C1 segment of cervical spinal cord (tissue), 14 donors: ENCODE measurements at regions not wholly inside any gene's neighbourhood (a gene's known extent, or its start where the extent isn't known, plus 50 kb on each side); places are given as distances from the start of the nearest gene placed in this dataset.
"Not testable (repeated sequence)": the region's sequence is repeated elsewhere in the genome, so short reads cannot be mapped to it uniquely, and the experiment has no call there.

Experiments used
- DNase-seq, 14 donors: peaks; one replicate each; lab custom pipeline; 2025; lab: John Stamatoyannopoulos, UW

DNA sequence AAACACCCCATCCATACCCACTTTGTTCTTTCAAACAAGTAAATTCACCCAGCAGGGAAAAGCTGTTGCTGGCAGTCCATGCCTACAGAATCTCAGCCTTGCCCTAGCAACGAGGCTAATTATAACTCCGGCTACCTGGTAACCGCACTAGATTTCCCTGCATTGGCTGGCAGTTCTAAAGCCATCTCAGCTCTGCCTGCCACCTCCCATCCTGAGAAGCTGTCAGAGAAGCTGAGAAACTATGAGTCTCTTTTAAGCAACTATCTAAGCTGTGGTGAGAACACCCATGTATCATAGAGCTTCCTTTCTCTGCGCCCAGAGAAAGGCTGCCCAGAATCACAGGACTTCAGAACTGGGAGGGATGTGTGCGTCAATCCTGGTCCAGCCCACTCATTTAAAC is 126.5 kb upstream of the NBPF9 start:
- DNase-seq: not testable (repeated sequence)

DNA sequence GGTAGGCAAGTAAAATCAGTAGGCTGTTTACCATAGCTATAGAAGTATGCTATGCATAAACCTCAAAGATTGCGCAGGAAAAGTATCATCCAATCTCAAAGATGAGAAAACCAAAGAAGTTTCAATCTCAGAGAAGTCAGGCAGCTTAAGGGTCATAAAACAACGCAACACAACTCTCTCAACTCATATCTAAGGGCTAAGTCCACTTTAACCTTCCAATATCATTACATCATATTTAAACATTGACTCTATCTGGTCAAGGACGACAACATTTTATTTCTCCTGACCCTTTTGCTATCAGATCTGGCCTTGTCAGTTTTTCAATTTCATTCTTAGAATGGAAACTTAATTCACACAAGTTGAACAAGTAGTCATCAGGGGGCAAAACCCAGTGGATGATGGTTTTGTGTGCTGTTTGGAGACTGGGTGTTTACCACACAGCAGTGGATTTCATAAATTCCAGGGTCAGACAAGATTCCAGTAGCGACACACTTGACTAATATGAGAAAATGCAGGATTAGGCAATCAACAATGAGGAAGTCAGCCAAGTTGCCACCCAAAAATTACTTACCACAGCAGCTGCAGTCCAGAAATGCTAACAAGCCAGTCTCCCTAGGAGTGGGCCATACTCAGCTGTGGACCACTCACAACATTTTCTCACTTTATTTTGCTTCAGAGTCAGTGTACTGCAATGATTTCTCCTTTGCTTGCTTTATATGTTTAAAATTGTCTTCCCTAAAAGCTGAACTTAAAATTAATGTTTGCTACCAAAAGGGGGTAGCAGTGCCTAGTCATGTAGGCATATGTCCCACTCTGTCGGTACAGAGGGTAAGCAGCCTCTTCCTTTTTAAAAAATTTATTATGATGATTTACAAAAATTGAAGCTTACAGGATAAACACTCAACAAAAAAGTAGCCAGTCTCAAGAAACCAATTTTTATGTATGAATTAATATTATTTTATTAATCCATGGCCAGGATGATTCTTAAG is 131.9 kb upstream of the NBPF9 start:
- DNase-seq: not testable (repeated sequence)

DNA sequence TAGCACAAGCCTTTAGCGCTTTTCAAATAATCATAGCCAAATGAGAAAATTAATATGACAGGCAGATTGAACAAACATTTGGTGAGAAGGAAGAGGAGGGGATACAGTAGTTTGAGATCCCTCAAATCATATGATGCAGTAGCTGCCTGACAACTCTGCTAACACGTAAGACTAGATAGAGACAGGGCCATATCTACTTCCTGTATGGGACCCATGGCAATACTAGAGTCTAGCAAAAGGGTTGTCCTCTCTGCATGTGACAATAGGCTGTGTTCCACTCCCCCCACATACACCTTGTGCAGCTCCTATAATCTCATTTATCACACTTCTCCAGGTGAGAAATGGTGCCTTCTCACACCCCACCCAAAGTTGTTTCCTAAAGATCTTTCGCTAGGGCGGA is 134.2 kb upstream of the NBPF9 start:
- not testable (repeated sequence) for DNase-seq

DNA sequence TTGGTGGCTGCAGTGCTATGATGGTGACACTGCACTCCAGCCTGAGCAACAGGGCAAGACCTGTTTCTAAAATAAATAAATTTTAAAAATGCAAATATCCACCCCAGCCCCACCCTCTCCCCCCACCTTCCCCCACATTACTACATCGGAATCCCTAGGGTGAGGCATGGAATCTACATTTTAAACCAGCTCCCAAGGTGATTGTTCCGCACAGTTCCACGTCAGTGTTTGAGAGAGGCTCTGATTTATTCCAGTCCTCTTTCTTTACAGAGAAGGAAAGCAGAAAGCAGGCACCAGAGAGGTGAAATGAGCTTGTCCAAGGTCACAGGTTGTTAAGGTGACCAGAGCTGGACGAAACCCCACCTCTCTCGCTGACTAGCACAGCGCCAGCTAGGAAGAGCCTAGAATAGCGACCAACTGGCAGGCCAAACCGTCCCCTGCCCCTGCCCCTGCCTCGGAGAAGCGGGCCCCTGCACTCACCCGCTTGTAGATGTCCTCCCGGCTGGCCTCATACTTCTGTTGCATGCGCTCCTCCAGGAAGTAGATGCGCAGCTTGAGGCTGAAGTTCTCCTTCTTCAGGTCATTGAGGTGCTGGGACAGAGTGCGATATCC is 136.7 kb upstream of the NBPF9 start:
- DNase-seq: not testable (repeated sequence)

DNA sequence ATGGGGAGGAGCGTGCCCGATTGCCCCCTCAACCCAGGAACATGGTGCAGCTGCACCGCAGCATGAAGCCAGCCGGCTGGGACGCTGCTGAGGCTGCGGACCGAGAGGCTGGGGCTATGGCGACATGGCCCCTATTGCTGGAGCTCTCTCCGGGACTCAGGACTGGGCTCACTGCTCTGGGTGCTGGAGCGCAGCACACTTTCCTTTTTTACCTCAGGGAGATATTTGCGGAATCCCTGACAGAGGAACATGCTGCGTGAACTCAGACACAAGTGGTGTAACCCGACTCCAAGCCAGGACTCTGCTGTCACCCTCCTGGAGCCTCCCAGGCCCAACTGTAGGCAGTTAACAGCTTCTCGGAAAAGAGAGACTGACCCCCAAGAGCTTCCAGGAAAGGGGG is 137.2 kb upstream of the NBPF9 start:
- not testable (repeated sequence) for DNase-seq

DNA sequence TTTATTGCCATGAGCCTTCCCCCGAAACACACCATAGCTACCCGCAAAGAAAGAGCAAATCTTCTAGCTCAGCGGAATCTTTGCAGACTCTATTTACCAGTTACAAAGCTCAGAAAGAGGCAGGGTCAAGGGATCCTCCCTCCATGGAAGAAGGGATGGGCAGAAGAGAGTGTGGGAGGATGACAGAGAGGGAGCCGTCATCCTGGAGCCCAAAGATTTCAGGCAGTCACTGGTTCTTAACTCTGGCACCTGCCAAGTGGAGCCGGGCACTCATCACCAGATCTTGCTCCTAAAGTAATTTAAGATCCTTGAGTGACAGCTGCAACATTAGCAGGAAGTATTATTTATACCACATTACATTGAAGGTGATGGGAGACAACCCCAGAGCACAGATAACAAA is 137.9 kb upstream of the NBPF9 start:
- DNase-seq: not testable (repeated sequence)

DNA sequence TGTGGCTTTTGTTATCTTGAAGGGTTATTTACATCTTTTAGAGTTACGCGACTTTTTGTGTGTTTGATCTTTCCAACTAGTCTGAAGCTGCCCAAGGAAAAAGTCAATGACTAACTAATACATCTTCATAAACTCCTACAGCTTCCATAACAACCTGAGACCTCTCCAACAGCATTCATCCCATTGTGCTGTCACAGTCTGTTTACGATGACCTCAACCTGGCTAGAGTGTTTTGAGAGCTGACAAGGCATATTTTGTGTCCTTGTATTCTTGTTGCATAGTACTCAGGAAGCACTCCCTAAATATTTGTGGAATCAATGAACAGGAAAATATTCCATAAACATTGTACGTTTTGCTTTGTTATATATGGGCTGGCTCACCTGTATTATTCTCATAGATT is 140.2 kb upstream of the NBPF9 start:
- DNase-seq: not testable (repeated sequence)

DNA sequence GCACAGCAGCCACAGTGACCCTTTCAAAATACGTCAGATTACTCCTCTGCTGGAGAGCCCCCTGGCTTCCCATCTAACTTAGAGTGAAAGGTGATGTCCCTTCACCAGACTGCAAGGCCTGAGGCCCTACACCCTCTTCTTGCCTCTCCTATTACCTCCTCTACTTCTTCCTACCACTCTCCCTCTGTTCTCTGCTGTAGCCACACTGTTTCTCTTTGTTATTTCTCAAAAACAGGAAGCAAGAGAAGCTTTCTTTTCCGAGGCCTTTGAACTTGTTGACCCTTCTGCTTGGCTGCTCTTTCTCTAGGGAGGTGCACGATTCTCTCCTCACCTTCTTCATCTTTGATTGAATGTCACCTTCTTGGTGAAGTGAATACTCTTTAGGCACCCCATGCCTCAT is 141.3 kb upstream of the NBPF9 start:
- DNase-seq: not testable (repeated sequence)

DNA sequence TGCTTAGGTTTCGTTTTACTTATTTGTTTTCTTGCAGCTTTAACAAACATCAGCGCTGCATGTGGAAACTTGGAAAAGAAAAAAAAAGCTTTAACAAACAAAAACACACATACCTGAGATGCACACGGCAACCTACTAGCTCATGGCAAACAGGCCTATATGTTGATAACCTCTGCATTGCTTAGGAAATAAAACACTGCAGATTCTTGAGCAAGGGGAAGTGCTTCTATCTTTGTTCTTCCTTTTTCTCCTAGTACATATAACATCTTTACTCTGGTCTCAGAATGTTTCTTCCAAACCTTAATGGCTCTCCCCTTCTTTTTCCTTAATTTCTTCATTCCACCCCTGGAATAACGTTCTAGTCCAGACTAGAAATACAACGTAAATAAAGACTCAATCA is 142.9 kb upstream of the NBPF9 start:
- DNase-seq: not testable (repeated sequence)

DNA sequence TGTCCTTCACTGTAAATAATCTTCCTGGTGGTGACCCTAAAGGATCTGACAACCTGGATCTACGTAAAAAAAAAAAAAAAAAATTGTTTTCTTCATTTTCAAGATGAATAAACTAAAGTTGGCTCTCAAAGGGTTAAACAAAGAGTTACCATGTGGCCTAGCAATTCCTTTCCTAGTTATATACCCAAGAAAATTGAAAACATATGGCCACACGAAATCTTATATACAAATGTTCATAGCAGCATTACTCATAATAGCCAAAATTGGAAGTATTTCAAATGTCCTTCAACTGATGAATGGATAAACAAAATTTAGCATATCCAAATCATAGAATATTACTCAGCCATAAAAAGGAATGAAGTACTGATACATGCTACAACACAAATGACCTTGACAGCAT is 145.3 kb upstream of the NBPF9 start:
- not testable (repeated sequence) for DNase-seq

DNA sequence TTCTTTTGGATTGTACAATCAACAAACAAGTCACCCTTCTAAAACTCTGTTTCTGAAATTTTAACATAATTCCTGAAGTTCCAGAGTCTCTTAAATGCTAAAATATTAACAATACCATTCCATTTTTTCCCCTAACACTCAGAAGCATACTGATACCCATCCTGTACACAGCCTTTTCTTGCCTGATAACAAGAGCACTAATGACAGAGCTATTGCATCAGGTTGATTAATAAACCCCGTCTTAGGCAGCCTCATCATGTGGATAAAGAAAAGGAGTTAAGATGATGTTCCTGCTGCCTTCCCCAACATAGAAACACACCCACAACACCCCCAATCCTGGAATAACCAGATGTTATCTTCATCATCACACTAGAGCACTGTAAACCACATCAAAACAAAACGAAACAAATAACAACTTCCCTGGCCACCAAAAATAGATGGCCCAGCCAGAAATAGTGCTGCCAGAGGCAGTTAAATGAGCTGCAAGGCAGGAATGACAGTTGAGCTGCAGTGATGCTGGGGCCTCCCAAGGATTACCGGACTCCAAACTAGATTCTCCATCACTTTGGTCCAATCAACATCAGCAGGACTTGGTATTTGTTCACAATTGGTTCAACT is 146.6 kb upstream of the NBPF9 start:
- DNase-seq: not testable (repeated sequence)

DNA sequence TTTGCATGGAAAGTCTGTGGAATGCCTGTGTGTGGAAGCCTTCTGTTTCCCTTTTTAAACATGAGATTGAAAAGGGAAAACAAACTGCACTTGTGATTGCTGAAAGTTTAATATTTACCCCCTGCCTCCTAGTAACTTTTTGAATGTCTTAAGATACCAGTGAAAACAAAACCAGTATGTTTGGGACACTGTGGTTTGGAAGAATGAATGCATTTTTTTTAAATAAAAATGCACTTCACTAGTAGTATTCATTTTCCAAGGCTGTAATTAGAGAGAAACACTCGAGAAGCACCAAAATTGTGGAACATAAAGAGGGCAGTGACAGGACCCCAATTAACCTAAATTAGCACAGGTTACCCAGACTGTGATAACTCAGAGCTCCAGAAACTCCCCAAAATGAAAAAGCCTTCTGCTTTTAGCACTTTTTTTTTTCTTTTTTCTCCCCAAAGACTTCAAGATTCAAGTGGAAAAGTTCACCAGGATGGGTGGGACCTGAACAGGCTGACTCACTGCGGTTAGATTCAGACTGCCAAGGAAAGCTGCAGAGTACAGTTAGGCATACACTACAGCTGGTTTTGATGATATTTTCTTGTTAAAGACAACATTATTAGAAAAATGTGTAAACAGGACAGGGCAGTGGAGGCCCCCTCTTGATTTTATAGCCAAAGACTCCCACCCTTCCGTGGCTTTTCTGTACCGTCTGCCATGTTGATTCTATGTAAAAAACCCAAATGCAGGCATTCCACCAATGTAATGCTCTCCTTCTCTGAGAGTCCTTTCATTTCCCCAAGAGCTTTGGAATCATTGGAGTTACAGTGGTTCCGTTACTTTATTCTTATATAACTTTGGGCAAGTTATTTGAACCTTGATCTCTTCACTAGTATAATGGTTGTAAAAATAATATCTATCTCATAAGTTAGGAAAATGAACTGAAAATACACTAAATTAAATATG is 151.8 kb upstream of the NBPF9 start:
- DNase-seq: not testable (repeated sequence)

DNA sequence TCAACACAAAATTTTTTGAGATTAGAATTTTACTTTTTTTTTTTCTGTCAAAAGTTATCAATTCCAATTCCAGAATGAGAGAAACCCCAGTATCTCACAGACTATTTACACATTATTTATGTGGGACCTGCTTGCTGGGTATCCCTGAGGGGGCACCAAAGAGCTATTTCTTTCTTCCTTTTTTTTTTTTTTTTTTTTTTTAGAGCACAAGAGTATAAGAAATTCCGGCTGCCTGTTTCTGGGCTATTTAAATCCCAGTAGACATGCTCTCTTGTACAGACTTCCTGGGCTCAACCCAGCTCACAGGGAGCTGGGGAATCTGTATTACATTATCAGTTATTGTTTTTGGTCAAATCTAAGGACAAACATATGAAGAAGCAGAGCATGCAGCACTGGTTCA is 156.9 kb upstream of the NBPF9 start:
- DNase-seq: not testable (repeated sequence)

DNA sequence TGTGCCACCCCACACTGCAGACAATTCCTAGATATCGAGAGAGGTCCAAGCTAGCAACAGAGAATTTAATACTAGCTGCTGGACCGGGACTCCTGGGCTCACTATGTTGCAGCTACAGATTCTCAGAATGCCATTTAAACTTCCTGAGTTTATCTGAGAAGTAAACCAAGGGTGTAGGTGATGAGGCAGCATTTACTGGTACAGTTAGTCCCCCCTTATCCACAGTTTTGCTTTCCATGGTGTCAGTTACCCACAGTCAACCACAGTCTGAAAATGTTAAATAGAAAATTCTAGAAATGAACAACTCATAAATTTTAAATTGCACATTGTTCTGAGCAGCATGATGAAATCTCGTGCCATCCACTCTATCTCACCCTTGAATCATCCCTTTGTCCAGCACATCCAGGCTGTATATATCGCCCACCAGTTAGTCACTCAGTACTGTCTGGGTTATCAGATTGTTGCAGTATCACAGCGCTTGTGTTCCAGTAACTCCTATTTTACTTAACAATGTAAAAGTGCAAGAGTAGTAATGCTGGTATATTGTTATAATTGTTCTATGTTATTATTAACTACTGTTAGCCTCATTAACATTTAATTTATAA is 157.5 kb upstream of the NBPF9 start:
- DNase-seq: not testable (repeated sequence)

DNA sequence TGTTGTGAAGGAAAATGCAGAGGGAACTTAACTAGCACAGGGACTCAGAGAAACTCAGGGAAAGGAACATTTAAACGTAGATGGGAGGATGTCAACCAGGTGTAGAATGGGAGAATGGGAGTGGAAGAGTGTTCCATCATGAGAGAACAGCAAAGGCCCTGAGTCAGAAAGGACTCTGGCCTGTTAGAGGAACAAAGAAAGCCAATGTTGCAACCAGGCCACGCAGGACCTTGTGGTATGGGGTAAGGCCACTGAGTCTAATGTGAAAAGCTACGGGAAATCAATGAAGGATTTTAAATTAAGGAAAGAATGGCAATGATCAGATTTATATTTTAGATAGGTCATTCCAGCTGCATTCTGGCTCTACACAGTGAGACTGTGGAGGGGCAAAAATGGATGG is 163.9 kb upstream of the NBPF9 start:
- DNase-seq: not testable (repeated sequence)

DNA sequence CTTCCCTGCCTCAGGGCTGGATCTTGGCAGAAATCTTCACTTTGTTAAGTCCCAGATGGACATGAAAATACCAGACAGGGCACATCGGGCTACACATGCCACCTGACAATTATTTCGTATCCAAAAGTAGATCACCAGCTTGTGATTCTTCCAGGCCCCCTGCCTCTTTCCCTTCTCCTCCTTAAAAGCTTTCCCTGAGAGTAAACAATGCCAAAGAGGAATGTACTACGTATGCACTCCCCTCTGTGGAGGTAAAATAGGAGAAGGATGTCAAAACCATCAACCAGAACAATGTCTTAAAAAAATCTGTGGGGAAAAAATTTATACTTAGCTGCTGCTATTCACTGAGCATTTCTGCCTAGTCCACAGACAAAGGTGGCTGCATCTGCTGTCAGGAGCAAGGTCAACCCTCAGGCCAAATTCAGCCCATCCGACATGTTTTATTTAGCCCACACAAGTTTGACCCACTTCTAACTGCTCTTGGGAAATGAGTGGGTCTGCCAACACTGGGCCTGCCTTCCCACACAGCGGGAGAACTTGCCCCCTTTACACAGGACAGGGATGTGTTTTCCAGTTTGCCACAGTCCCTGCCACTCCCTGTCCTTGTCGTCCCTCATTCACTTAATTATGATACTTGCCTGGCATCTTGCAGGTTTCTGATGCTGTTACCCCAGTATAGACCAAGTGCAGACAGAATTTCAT is 165.8 kb upstream of the NBPF9 start:
- DNase-seq: not testable (repeated sequence)

DNA sequence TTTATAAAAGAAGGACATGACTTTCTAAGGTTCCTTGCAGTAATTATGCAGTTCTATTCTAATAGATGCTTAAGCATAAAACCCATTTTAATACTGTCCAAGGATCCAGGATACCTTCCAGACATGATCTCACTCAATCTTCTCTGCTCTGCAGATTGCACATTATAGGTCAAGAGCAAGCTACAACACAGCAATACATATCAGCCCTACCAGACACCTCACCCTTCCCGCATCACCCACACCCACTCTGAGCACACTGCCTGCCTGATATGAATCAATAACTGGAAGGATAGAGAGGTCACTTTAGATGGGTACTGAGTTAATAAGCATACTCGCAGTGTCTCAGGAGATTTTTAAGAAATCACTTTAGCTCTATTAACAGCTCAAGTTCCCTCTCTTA is 166.5 kb upstream of the NBPF9 start:
- DNase-seq: not testable (repeated sequence)

DNA sequence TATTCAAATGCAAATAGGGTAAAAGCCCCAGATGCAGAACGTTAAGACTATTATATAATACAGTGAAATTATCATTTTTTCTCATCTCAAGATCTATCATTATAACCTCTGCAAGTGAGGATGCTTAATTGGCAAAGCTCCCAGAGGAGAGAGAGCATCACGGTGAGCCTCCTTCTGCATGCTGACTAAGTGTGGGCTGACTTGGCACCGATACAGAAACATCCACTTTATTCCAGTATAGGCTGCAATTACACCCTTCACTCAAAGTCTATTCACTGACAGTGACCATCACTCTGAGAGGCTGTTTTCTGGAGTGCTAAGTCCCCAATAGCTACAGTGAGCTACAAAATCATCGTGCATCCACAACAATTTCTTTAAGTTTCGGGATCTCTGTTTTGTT is 171.1 kb upstream of the NBPF9 start:
- DNase-seq: not testable (repeated sequence)

DNA sequence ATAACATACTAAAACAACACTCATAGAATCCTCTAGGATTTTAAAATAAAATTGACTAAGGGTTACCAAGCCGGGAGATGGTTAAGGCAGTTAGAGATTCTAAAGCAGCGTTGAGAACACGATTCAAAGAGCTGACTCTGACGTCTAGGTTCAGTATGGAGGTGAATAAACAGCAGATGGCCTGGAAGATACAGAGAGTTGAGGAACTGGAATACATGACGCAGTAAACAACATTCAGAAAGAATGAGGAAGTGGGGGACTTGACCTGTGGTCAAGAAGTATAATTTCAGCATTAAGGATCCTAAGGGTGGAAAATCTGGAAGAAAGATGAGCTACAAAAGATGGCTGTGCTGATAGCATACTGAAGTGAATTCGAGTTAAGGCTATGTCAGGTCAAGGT is 172.5 kb upstream of the NBPF9 start:
- DNase-seq: not testable (repeated sequence)

DNA sequence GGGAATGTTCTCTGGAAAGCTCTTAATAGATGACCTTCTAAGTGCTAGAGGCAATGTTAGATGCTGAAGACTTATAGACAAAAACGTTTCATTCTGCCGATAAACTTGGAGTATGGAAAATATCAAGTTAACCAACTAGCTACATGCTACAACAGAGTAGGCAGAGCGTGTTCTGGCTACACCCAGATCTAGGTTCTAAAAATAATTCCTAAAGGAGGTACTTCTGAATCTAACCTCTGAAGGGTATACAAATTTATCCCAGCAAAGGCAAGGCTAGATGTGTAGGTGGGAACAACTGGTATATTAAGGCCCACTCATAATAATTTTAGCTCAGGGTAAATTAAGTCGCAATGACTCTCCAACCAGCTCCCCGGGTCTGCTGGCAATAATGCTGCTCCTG is 173.1 kb upstream of the NBPF9 start:
- DNase-seq: not testable (repeated sequence)
